ENCODE measurements at regions not wholly inside any gene's neighbourhood (a gene's known extent, or its start where the extent isn't known, plus 50 kb on each side); places are given as distances from the start of the nearest gene placed in this dataset.

GRCh38 chr2:16109821-16110310 is 169.5 kb downstream of the MYCN start:
- Histone ChIP-seq H3K9me3 (no peaks in the 10 kb centered on the region), H3K27me3 (no peaks in the 10 kb centered on the region)

GRCh38 chr2:16109368-16109820 is 169.0 kb downstream of the MYCN start:
- Histone ChIP-seq H3K4me3 (no peak overlapping the region), H3K36me3 (no peaks in the 10 kb centered on the region), H3K27ac (no peak overlapping the region), H3K4me1 (no peaks in the 10 kb centered on the region), H3K9me3 (no peaks in the 10 kb centered on the region), H3K27me3 (no peaks in the 10 kb centered on the region)
- DNase-seq (ENCODE audit: low spot score), result no peak
- TF ChIP-seq CTCF (IDR thresholded peaks at IDR 0.05), result no peak

More at GRCh38 chr2:16109821-16110310, 169.5 kb downstream of the MYCN start:
- no peak for DNase-seq (ENCODE audit: low spot score)
- H3K4me3 ChIP-seq, result no peak overlapping the region
- no peaks in the 10 kb centered on the region for H3K4me1 ChIP-seq
- no peaks in the 10 kb centered on the region for H3K36me3 ChIP-seq
- no peak for TF ChIP-seq CTCF (IDR thresholded peaks at IDR 0.05)
- H3K27ac ChIP-seq, result no peak overlapping the region

- no peaks in the 10 kb centered on the region for H3K27me3 ChIP-seq
- TF ChIP-seq CTCF (IDR thresholded peaks at IDR 0.05), result no peak
- DNase-seq (ENCODE audit: low spot score), result no peak
These were observed 166.9 kb downstream of the MYCN start for GRCh38 chr2:16107246-16107645.

GRCh38 chr2:16106619-16107018 is 166.3 kb downstream of the MYCN start:
- Histone ChIP-seq H3K27me3 (no peaks in the 10 kb centered on the region), H3K36me3 (no peaks in the 10 kb centered on the region), H3K9me3 (no peaks in the 10 kb centered on the region), H3K4me1 (no peaks in the 10 kb centered on the region), H3K4me3 (no peak overlapping the region), H3K27ac (no peak overlapping the region)
- no peak for TF ChIP-seq CTCF (IDR thresholded peaks at IDR 0.05)
- DNase-seq (ENCODE audit: low spot score), result no peak

More at GRCh38 chr2:16107246-16107645, 166.9 kb downstream of the MYCN start:
- Histone ChIP-seq H3K36me3 (no peaks in the 10 kb centered on the region), H3K4me3 (no peak overlapping the region), H3K4me1 (no peaks in the 10 kb centered on the region), H3K9me3 (no peaks in the 10 kb centered on the region), H3K27ac (no peak overlapping the region)

GRCh38 chr2:16105669-16106281 is 165.4 kb downstream of the MYCN start:
- Histone ChIP-seq H3K27me3 (no peaks in the 10 kb centered on the region), H3K36me3 (no peaks in the 10 kb centered on the region), H3K4me1 (no peaks in the 10 kb centered on the region), H3K4me3 (no peak overlapping the region), H3K27ac (no peak overlapping the region), H3K9me3 (no peaks in the 10 kb centered on the region)
- TF ChIP-seq CTCF (IDR thresholded peaks at IDR 0.05), result no peak
- DNase-seq (ENCODE audit: low spot score), result no peak
